ENCODE measurements at regions not wholly inside any gene's neighbourhood (a gene's known extent, or its start where the extent isn't known, plus 50 kb on each side); places are given as distances from the start of the nearest gene placed in this dataset.

GRCh38 chr13:86882107-86882506 lies 789.1 kb upstream of the SLITRK5 start:
- H3K4me3 ChIP-seq (ENCODE audit: low read depth, low read length) = no peak overlapping the region
- TF ChIP-seq CTCF (IDR thresholded peaks at IDR 0.05; ENCODE audit: insufficient read depth, low read length) = no peak
- no peak for DNase-seq (ENCODE audit: low read depth)

- TF ChIP-seq CTCF (IDR thresholded peaks at IDR 0.05; ENCODE audit: insufficient read depth, low read length) = no peak
- no peak overlapping the region for H3K4me3 ChIP-seq (ENCODE audit: low read depth, low read length)
- no peak for DNase-seq (ENCODE audit: low read depth)
These were observed 788.3 kb upstream of the SLITRK5 start for GRCh38 chr13:86882835-86883234.

- no peak overlapping the region for H3K4me3 ChIP-seq (ENCODE audit: low read depth, low read length)
- no peak for DNase-seq (ENCODE audit: low read depth)
- no peak for TF ChIP-seq CTCF (IDR thresholded peaks at IDR 0.05; ENCODE audit: insufficient read depth, low read length)
These were observed 778.8 kb upstream of the SLITRK5 start for GRCh38 chr13:86892330-86892729.

- DNase-seq (ENCODE audit: low read depth) = no peak
- TF ChIP-seq CTCF (IDR thresholded peaks at IDR 0.05; ENCODE audit: insufficient read depth, low read length) = no peak
- no peak overlapping the region for H3K4me3 ChIP-seq (ENCODE audit: low read depth, low read length)
These were observed 770.3 kb upstream of the SLITRK5 start for GRCh38 chr13:86900906-86901305.

- no peak for TF ChIP-seq CTCF (IDR thresholded peaks at IDR 0.05; ENCODE audit: insufficient read depth, low read length)
- no peak for DNase-seq (ENCODE audit: low read depth)
- H3K4me3 ChIP-seq (ENCODE audit: low read depth, low read length) = no peak overlapping the region
These were observed 764.9 kb upstream of the SLITRK5 start for GRCh38 chr13:86906127-86906874.

- DNase-seq (ENCODE audit: low read depth) = no peak
- H3K4me3 ChIP-seq (ENCODE audit: low read depth, low read length) = no peak overlapping the region
- TF ChIP-seq CTCF (IDR thresholded peaks at IDR 0.05; ENCODE audit: insufficient read depth, low read length) = no peak
These were observed 764.0 kb upstream of the SLITRK5 start for GRCh38 chr13:86907156-86907555.

GRCh38 chr13:86909318-86909717 lies 761.9 kb upstream of the SLITRK5 start:
- no peak overlapping the region for H3K4me3 ChIP-seq (ENCODE audit: low read depth, low read length)
- no peak for DNase-seq (ENCODE audit: low read depth)
- TF ChIP-seq CTCF (IDR thresholded peaks at IDR 0.05; ENCODE audit: insufficient read depth, low read length) = no peak
